Astrocyte (in vitro differentiated cells and primary cell): ENCODE measurements at regions not wholly inside any gene's neighbourhood (a gene's known extent, or its start where the extent isn't known, plus 50 kb on each side); places are given as distances from the start of the nearest gene placed in this dataset.

Experiments
- EZH2 ChIP-seq: IDR thresholded peaks from 2 replicates; pipeline ENCODE4 v1.6.1; 2012; ENCODE audit warnings: mild to moderate bottlenecking, low read length, inconsistent platforms; ENCODE audit not compliant: insufficient read depth
- TF ChIP-seq, protein P1 (sequence below): IDR thresholded peaks from 2 replicates; pipeline ENCODE4 v1.5.1; 2011; ENCODE audit warnings: low read depth, mild to moderate bottlenecking, inconsistent platforms, low read length, moderate library complexity; ENCODE audit not compliant: insufficient read depth

DNA sequence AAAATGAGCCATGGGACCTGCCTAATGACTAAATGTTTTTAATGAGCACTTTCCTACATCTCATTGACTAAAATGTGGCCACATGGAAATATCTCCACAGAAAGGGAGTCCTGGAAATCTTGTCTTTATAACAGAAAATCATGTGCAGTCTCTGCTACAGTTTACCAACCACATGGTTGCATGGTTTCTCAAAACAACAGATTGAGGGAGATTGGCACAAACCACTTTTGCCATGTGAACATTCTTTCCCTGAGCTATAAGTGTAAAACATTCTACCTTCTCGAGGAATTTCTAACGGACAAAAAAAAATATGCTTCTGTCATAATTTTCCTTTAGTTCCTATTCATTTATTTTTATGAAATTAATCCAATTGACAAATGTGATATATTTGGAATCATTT, 218.9 kb upstream of the SLITRK5 start:
- TF ChIP-seq, protein P1, sequence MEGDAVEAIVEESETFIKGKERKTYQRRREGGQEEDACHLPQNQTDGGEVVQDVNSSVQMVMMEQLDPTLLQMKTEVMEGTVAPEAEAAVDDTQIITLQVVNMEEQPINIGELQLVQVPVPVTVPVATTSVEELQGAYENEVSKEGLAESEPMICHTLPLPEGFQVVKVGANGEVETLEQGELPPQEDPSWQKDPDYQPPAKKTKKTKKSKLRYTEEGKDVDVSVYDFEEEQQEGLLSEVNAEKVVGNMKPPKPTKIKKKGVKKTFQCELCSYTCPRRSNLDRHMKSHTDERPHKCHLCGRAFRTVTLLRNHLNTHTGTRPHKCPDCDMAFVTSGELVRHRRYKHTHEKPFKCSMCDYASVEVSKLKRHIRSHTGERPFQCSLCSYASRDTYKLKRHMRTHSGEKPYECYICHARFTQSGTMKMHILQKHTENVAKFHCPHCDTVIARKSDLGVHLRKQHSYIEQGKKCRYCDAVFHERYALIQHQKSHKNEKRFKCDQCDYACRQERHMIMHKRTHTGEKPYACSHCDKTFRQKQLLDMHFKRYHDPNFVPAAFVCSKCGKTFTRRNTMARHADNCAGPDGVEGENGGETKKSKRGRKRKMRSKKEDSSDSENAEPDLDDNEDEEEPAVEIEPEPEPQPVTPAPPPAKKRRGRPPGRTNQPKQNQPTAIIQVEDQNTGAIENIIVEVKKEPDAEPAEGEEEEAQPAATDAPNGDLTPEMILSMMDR, result no peak
- TF ChIP-seq EZH2, result no peak
